PC-3 (cell line): ENCODE measurements at regions not wholly inside any gene's neighbourhood (a gene's known extent, or its start where the extent isn't known, plus 50 kb on each side); places are given as distances from the start of the nearest gene placed in this dataset.

Experiments used
- ATAC-seq: fragments of 200-7000 bp; cut with Tn5 transposase; 2 replicates; pipeline ENCODE4 v1.9.1; 2020; ENCODE audit warnings: mild to moderate bottlenecking, moderate library complexity
- BruUV-seq: library from RNA; stranded (reverse); fragments of 400-500 nt; replicated peaks from 2 replicates; lab custom pipeline; 2021; lab: Mats Ljungman, UMichigan
- CTCF ChIA-PET: fragments of 300-600 bp; sonication (Branson Sonifier 250); formaldehyde crosslinking; loops from one replicate; lab custom pipeline; 2022; ENCODE audit warnings: antibody characterized with exemption; lab: Charles Lee
- POLR2A ChIA-PET: fragments of 300-600 bp; sonication (Branson Sonifier 250); formaldehyde crosslinking; loops from one replicate; lab custom pipeline; 2022; ENCODE audit warnings: antibody characterized with exemption; ENCODE audit not compliant: unreplicated experiment; lab: Charles Lee
- DNase-seq: peaks from one replicate; pipeline ENCODE4 v3.0.0-alpha.2; 2015
- H2AFZ ChIP-seq: fragments of 300-600 bp; sonication (generic); 2 replicates; pipeline ENCODE4 v1.6.0; 2016; ENCODE audit warnings: antibody characterized with exemption, low read length
- H3F3A ChIP-seq: fragments of 300-600 bp; sonication (generic); one replicate; pipeline ENCODE4 v1.6.0; 2017; ENCODE audit warnings: antibody characterized with exemption, low read length, control low read depth, mild to moderate bottlenecking; ENCODE audit not compliant: unreplicated experiment
- H3K27ac ChIP-seq: fragments of 300-600 bp; sonication (generic); 2 replicates; pipeline ENCODE4 v1.5.1; 2016; ENCODE audit warnings: mild to moderate bottlenecking, low read length
- H3K27me3 ChIP-seq: fragments of 300-600 bp; sonication (generic); 2 replicates; pipeline ENCODE4 v1.6.1; 2016; ENCODE audit warnings: low read length, mixed read lengths
- H3K36me3 ChIP-seq: fragments of 300-600 bp; sonication (generic); 2 replicates; pipeline ENCODE4 v1.6.1; 2016; ENCODE audit warnings: low read depth, mixed run types, low read length, mixed read lengths
- H3K4me1 ChIP-seq: fragments of 300-600 bp; sonication (generic); 2 replicates; pipeline ENCODE4 v1.5.1; 2016; ENCODE audit warnings: low read length; ENCODE audit not compliant: insufficient read depth
- H3K4me2 ChIP-seq: fragments of 300-600 bp; sonication (generic); 2 replicates; pipeline ENCODE4 v1.6.0; 2016; ENCODE audit warnings: low read length
- H3K4me3 ChIP-seq: fragments of 300-600 bp; sonication (generic); 2 replicates; pipeline ENCODE4 v1.5.1; 2016; ENCODE audit warnings: mild to moderate bottlenecking, low read length, mixed read lengths
- H3K79me2 ChIP-seq: fragments of 300-600 bp; sonication (generic); 2 replicates; pipeline ENCODE4 v1.6.1; 2017; ENCODE audit warnings: low read length, mixed read lengths
- H3K9ac ChIP-seq: fragments of 300-600 bp; sonication (generic); 2 replicates; pipeline ENCODE4 v1.6.0; 2016; ENCODE audit warnings: mild to moderate bottlenecking, low read length
- H3K9me2 ChIP-seq: fragments of 300-600 bp; sonication (generic); replicated peaks from 2 replicates; pipeline ENCODE4 v1.6.1; 2016; ENCODE audit warnings: mixed run types, low read length, mixed read lengths
- H3K9me3 ChIP-seq: fragments of 300-600 bp; sonication (generic); 2 replicates; pipeline ENCODE4 v1.6.1; 2016; ENCODE audit warnings: low read length, mixed read lengths
- H4K20me1 ChIP-seq: fragments of 300-600 bp; sonication (generic); 2 replicates; pipeline ENCODE4 v1.6.1; 2016; ENCODE audit warnings: low read length, mixed read lengths
- EZH2 ChIP-seq: fragments of 300-600 bp; sonication (generic); IDR thresholded peaks from one replicate; pipeline ENCODE4 v1.6.1; 2017; ENCODE audit warnings: antibody characterized with exemption, mild to moderate bottlenecking, low read length; ENCODE audit not compliant: unreplicated experiment
- EZH2phosphoT487 ChIP-seq: fragments of 300-600 bp; sonication (generic); IDR thresholded peaks from 2 replicates; pipeline ENCODE4 v1.6.1; 2018; ENCODE audit warnings: mild to moderate bottlenecking, antibody characterized with exemption, low read length, borderline replicate concordance
- intact Hi-C: fragments of 100-400 bp; cut with micrococcal nuclease; formaldehyde crosslinking; loops from 2 replicates; pipeline ENCODE4 v1.9.0; 2023
- TF ChIP-seq, protein P1 (sequence below): fragments of 300-600 bp; sonication (generic); conservative IDR thresholded peaks from 2 replicates; pipeline ENCODE4 v1.5.1; 2017; ENCODE audit warnings: antibody characterized with exemption, low read depth, mild to moderate bottlenecking, low read length

- TF ChIP-seq, protein P1, sequence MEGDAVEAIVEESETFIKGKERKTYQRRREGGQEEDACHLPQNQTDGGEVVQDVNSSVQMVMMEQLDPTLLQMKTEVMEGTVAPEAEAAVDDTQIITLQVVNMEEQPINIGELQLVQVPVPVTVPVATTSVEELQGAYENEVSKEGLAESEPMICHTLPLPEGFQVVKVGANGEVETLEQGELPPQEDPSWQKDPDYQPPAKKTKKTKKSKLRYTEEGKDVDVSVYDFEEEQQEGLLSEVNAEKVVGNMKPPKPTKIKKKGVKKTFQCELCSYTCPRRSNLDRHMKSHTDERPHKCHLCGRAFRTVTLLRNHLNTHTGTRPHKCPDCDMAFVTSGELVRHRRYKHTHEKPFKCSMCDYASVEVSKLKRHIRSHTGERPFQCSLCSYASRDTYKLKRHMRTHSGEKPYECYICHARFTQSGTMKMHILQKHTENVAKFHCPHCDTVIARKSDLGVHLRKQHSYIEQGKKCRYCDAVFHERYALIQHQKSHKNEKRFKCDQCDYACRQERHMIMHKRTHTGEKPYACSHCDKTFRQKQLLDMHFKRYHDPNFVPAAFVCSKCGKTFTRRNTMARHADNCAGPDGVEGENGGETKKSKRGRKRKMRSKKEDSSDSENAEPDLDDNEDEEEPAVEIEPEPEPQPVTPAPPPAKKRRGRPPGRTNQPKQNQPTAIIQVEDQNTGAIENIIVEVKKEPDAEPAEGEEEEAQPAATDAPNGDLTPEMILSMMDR: no peak
- no peak for TF ChIP-seq EZH2phosphoT487
- no peak for TF ChIP-seq EZH2
- Histone ChIP-seq H3K4me1 (no peaks in the 10 kb centered on the region), H3F3A (no peaks in the 10 kb centered on the region), H3K9me3 (no peaks in the 10 kb centered on the region), H3K27ac (no peak overlapping the region), H3K27me3 (peaks cover 9% of the 10 kb centered on the region; the same call in 1 of the 2 replicates), H3K9me2 (no peaks in the 10 kb centered on the region), H3K36me3 (no peaks in the 10 kb centered on the region), H2AFZ (no peak overlapping the region), H4K20me1 (no peaks in the 10 kb centered on the region), H3K9ac (no peak overlapping the region), H3K4me2 (no peak overlapping the region), H3K79me2 (no peaks in the 10 kb centered on the region), H3K4me3 (no peak overlapping the region)
- intact Hi-C loops: no loop called here
- DNase-seq (no peak), ATAC-seq (no peak)
- CTCF ChIA-PET: no interaction called here
- POLR2A ChIA-PET: no interaction called here
- BruUV-seq: no TSS peak
These were observed 88.4 kb upstream of the SHOX start for GRCh38 chrX:542179-542578.

DNA sequence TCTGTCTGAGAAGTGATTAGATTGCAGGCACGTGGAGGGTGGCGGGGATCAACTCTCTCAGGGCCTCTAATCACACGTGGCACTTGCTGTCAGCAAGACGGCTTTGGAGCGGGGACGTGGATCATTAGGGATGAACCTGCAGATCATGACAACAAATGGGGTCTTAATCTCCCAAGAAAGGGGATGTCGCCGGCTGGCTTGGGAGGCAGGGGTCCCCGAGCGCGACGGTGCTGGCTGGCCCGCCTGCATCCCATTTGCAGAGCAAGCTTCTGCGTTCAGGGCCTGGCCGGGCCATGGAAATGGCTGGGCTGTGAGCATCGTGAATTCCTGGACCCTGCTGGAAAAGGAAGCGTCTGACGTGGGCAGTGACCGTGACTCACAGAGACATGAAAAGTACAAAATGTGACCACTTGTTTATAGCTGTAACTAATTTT, 85.1 kb upstream of the SHOX start:
- no peak for DNase-seq
- no peak for ATAC-seq

DNA sequence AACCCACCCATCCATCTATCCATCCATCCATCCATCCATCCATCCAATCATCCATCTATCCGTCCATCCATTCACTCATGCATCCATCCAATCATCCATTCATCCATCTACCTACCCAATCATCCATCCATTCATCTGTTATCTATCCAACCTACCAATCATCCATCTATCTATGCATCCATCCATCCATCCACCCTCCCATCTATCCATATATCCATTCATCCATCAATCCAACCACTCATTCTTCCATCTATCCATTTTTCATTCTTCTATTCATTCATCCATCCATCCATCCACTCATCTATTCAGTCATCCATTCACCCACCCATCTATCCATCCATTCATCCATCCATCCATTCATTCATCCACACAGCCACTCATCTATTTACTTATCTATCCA, 80.1 kb upstream of the SHOX start:
- H3K9me3 ChIP-seq: no peaks in the 10 kb centered on the region
- no peak overlapping the region for H3K9ac ChIP-seq
- no TSS peak for BruUV-seq
- ATAC-seq (no peak), DNase-seq (no peak)
- H3K79me2 ChIP-seq: no peaks in the 10 kb centered on the region
- ChIA-PET POLR2A (no interaction called here), CTCF (no interaction called here)
- TF ChIP-seq, protein P1: no peak
- TF ChIP-seq EZH2phosphoT487 (no peak), EZH2 (no peak)
- H3K4me1 ChIP-seq: no peaks in the 10 kb centered on the region
- H3K36me3 ChIP-seq: no peaks in the 10 kb centered on the region
- H3K4me3 ChIP-seq: no peak overlapping the region
- H4K20me1 ChIP-seq: no peaks in the 10 kb centered on the region
- H3K27me3 ChIP-seq: peaks cover 1% of the 10 kb centered on the region; the same call in 1 of the 2 replicates
- no peak overlapping the region for H3K4me2 ChIP-seq
- H3K9me2 ChIP-seq: no peaks in the 10 kb centered on the region
- H2AFZ ChIP-seq: no peak overlapping the region
- intact Hi-C loops: no loop called here
- H3K27ac ChIP-seq: no peak overlapping the region
- H3F3A ChIP-seq: no peaks in the 10 kb centered on the region

More for the DNA sequence above, 85.1 kb upstream of the SHOX start:
- intact Hi-C loops: no loop called here
- H3K9ac ChIP-seq: no peak overlapping the region
- no peaks in the 10 kb centered on the region for H3K79me2 ChIP-seq
- no peak overlapping the region for H2AFZ ChIP-seq
- BruUV-seq: no TSS peak
- TF ChIP-seq EZH2 (no peak), EZH2phosphoT487 (no peak)
- TF ChIP-seq, protein P1: no peak
- H3F3A ChIP-seq: no peaks in the 10 kb centered on the region
- ChIA-PET CTCF (no interaction called here), POLR2A (no interaction called here)
- no peaks in the 10 kb centered on the region for H3K9me2 ChIP-seq
- H3K27ac ChIP-seq: no peak overlapping the region
- no peaks in the 10 kb centered on the region for H3K36me3 ChIP-seq
- peaks cover 9% of the 10 kb centered on the region; the same call in 1 of the 2 replicates for H3K27me3 ChIP-seq
- no peak overlapping the region for H3K4me3 ChIP-seq
- no peak overlapping the region for H3K4me2 ChIP-seq
- H3K9me3 ChIP-seq: no peaks in the 10 kb centered on the region
- no peaks in the 10 kb centered on the region for H3K4me1 ChIP-seq
- no peaks in the 10 kb centered on the region for H4K20me1 ChIP-seq
